Keratinocyte (primary cell): ENCODE measurements at regions not wholly inside any gene's neighbourhood (a gene's known extent, or its start where the extent isn't known, plus 50 kb on each side); places are given as distances from the start of the nearest gene placed in this dataset.

Experiments used
- DNase-seq: peaks from one replicate; pipeline ENCODE4 v3.0.0-alpha.2; 2011; ENCODE audit warnings: low read depth, missing footprints, low spot score
- FAIRE-seq: peaks from 2 replicates; lab custom pipeline; 2011; peaks lifted over from hg19 to GRCh38; lab: Jason Lieb, UNC
- H2AFZ ChIP-seq: 2 replicates; pipeline ENCODE4 v1.6.0; 2012; ENCODE audit warnings: low read length, control low read depth, inconsistent platforms; ENCODE audit not compliant: control insufficient read depth
- H3K27ac ChIP-seq: 2 replicates; pipeline ENCODE4 v1.5.1; 2011; ENCODE audit warnings: low read length; ENCODE audit not compliant: control insufficient read depth, insufficient read depth
- H3K27me3 ChIP-seq: 3 replicates; pipeline ENCODE4 v1.6.0; 2011; ENCODE audit warnings: low read length; ENCODE audit not compliant: control insufficient read depth, insufficient read depth; ENCODE audit errors: extremely low read depth
- H3K36me3 ChIP-seq, 2 experiments: 2 replicates in 1 of 2; 3 replicates in 1 of 2; pipeline ENCODE4 v1.5.1; 2011; ENCODE audit warnings: low read length in 2 of 2, mild to moderate bottlenecking in 1 of 2; ENCODE audit not compliant: control insufficient read depth in 2 of 2, insufficient read depth in 2 of 2; ENCODE audit errors: extremely low read depth in 1 of 2
- H3K4me1 ChIP-seq: 3 replicates; pipeline ENCODE4 v1.5.1; 2011; ENCODE audit warnings: low read length; ENCODE audit not compliant: control insufficient read depth, insufficient read depth; ENCODE audit errors: extremely low read depth
- H3K4me2 ChIP-seq: 3 replicates; pipeline ENCODE4 v1.6.0; 2011; ENCODE audit warnings: low read depth, low read length; ENCODE audit not compliant: control insufficient read depth, insufficient read depth; ENCODE audit errors: extremely low read depth
- H3K4me3 ChIP-seq, 3 experiments: fragments of 200-600 bp in 1 of 3; sonication (generic) in 1 of 3; 2 replicates in 2 of 3; 3 replicates in 1 of 3; pipeline ENCODE4 v1.5.1; 2011 to 2016; ENCODE audit warnings: low read length in 3 of 3, mild to moderate bottlenecking in 3 of 3, control low read depth in 2 of 3, inconsistent platforms in 1 of 3, low read depth in 1 of 3, mixed read lengths in 1 of 3, mixed run types in 1 of 3, moderate library complexity in 1 of 3; ENCODE audit not compliant: control insufficient read depth in 2 of 3, insufficient read depth in 2 of 3; ENCODE audit errors: extremely low read depth in 1 of 3
- H3K79me2 ChIP-seq: 2 replicates; pipeline ENCODE4 v1.6.0; 2012; ENCODE audit warnings: low read length; ENCODE audit not compliant: control insufficient read depth, insufficient read depth
- H3K9ac ChIP-seq: 3 replicates; pipeline ENCODE4 v1.6.0; 2011; ENCODE audit warnings: low read length; ENCODE audit not compliant: control insufficient read depth, insufficient read depth; ENCODE audit errors: extremely low read depth
- H3K9me1 ChIP-seq: 3 replicates; pipeline ENCODE4 v1.6.0; 2011; ENCODE audit warnings: low read length; ENCODE audit not compliant: control insufficient read depth, insufficient read depth; ENCODE audit errors: extremely low read depth
- H3K9me3 ChIP-seq: 2 replicates; pipeline ENCODE4 v1.5.1; 2012; ENCODE audit warnings: low read depth, low read length; ENCODE audit not compliant: control insufficient read depth
- H4K20me1 ChIP-seq: 3 replicates; pipeline ENCODE4 v1.6.0; 2011; ENCODE audit warnings: low read length; ENCODE audit not compliant: control insufficient read depth, insufficient read depth; ENCODE audit errors: extremely low read depth
- CTCF ChIP-seq, 3 experiments: IDR thresholded peaks in 1 of 3; conservative IDR thresholded peaks in 1 of 3; optimal IDR thresholded peaks in 1 of 3; 2 replicates in 2 of 3; 3 replicates in 1 of 3; pipeline versions ENCODE3 to v1.5.1; 2011; ENCODE audit warnings: low read length in 3 of 3, mild to moderate bottlenecking in 3 of 3, moderate library complexity in 2 of 3, control low read depth in 1 of 3, inconsistent platforms in 1 of 3; ENCODE audit not compliant: insufficient read depth in 2 of 3; ENCODE audit errors: extremely low read depth in 1 of 3
- EZH2 ChIP-seq: IDR thresholded peaks from one replicate; pipeline ENCODE4 v1.6.1; 2012; ENCODE audit warnings: inconsistent platforms, mild to moderate bottlenecking, low read length, moderate library complexity
- dilution Hi-C: fragments of 300-500 bp; cut with MboI; formaldehyde crosslinking; loops from one replicate; pipeline ENCODE4 v1.7.0; 2020; ENCODE audit warnings: low sequenced_read_pairs; ENCODE audit not compliant: extremely low pct_ligation_motif_present

GRCh38 chr20:22921595-22922421, 113.3 kb upstream of the SSTR4 start:
- peak overlapping the region; percentile 69 for H3K4me2 ChIP-seq
- peak overlapping the region in 1 of 3 experiments; percentile 41 for H3K4me3 ChIP-seq
- H3K9ac ChIP-seq: no peak overlapping the region
- no peak for DNase-seq
- H3K79me2 ChIP-seq: no peaks in the 10 kb centered on the region
- H3K27ac ChIP-seq: no peak overlapping the region
- no peaks in the 10 kb centered on the region for H3K9me1 ChIP-seq
- dilution Hi-C loops: no loop called here
- H3K9me3 ChIP-seq: no peaks in the 10 kb centered on the region
- peaks cover 11% of the 10 kb centered on the region for H3K4me1 ChIP-seq
- H3K36me3 ChIP-seq: no peaks in the 10 kb centered on the region
- peak; percentile 43 for FAIRE-seq
- H3K27me3 ChIP-seq: peaks cover 11% of the 10 kb centered on the region
- no peaks in the 10 kb centered on the region for H4K20me1 ChIP-seq
- TF ChIP-seq EZH2 (no peak), CTCF (optimal IDR thresholded peaks at IDR 0.05 in 1 of 3, IDR thresholded peaks at IDR 0.05 in 1 of 3, conservative IDR thresholded peaks at IDR 0.05 in 1 of 3; ENCODE audit: extremely low read depth in 1 of 3, insufficient read depth in 2 of 3, low read length in 3 of 3) (no peak)
- no peak overlapping the region for H2AFZ ChIP-seq

GRCh38 chr20:22922987-22923386, 112.1 kb upstream of the SSTR4 start:
- dilution Hi-C loops: no loop called here
- no peak for FAIRE-seq
- Histone ChIP-seq H3K36me3 (no peaks in the 10 kb centered on the region), H3K79me2 (no peaks in the 10 kb centered on the region), H4K20me1 (no peaks in the 10 kb centered on the region), H3K4me3 (no peak overlapping the region), H3K4me1 (peaks cover 11% of the 10 kb centered on the region), H3K9me1 (no peaks in the 10 kb centered on the region), H3K9me3 (no peaks in the 10 kb centered on the region), H3K9ac (no peak overlapping the region), H3K27ac (no peak overlapping the region), H3K4me2 (no peak overlapping the region), H3K27me3 (peaks cover 11% of the 10 kb centered on the region), H2AFZ (no peak overlapping the region)
- no peak for DNase-seq
- no peak for TF ChIP-seq CTCF (optimal IDR thresholded peaks at IDR 0.05 in 1 of 3, IDR thresholded peaks at IDR 0.05 in 1 of 3, conservative IDR thresholded peaks at IDR 0.05 in 1 of 3; ENCODE audit: extremely low read depth in 1 of 3, insufficient read depth in 2 of 3, low read length in 3 of 3)
- no peak for TF ChIP-seq EZH2
